GM21723 (cell line): ENCODE measurements at regions not wholly inside any gene's neighbourhood (a gene's known extent, or its start where the extent isn't known, plus 50 kb on each side); places are given as distances from the start of the nearest gene placed in this dataset.
"Not testable (repeated sequence)": the region's sequence is repeated elsewhere in the genome, so short reads cannot be mapped to it uniquely, and the experiment has no call there.

ENCODE experiments used
- ATAC-seq: cut with Tn5 transposase; IDR thresholded peaks from one replicate; pipeline ENCODE4 v1.9.1; 2021; ENCODE audit warnings: mild to moderate bottlenecking, moderate library complexity; ENCODE audit not compliant: unreplicated experiment

DNA sequence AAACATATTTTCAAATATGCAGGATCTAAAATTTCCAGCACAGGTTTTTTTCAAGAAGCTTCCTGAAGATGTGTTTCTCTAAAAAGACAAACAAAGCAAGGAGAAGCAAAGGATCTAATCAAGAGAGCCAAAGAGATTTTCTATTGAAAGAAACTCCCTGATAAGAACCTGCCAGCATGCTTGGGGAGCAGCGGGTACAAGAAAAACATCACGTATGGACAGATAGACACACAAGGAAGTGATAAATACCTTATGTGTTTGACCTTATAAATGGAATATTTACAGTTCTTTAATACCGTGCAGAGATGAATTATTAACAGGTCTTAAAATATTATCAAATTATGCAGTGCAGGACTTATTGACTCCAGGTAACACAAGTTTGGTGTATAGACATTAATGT, 562.1 kb downstream of the DACH1 start:
- ATAC-seq, result no peak

DNA sequence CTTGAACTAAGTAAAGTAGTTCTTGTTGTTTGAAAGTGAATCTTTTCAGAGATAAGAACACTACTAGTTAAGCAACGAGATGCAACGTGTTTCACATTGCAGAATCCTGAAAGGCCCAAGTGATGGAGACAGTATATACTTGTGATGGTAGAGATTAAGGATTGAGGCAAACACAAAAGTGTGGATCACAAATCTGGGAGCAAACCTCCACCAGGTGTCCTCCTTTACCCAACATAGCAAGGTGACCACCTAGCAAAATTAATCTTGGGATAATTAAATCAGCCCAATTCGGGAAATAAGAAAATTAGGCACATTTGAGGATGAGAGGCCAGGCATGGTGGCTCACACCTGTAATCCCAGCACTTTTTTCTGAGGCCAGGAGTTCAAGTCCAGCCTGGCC, 563.9 kb downstream of the DACH1 start:
- no peak for ATAC-seq

DNA sequence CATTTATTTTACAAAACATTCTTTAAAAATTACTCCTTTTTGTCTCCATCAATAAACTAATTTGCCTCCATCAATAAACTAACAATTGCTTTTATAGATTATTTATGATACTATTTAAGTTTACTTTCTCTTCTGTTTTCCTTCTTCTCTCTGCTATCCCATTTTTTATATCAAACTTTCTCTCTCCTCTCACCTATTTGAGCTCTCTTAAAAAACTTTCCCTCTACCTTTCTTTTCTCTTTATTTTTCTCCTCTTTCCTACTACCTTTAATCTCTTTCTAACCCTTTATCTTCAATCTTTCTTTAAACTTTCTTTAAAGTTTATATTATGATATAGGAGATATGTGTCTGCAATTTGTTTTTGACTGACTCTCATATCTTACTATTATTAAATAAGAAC, 566.4 kb downstream of the DACH1 start:
- ATAC-seq, result no peak

DNA sequence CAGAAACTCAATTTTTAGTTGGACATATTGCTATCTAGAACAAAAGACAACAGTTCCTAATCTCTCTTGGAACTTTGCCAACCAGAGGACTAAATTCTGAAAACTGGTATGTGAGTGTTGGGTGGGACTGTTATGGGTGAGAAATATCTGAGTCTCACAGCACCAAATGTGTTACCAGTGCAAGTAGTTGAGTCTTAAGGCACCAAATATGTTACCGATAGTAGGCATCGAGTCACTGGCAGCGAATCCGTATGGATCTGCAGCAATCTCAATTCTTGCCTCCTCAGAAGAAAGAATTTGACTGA, 575.2 kb downstream of the DACH1 start:
- ATAC-seq, result peak; percentile 6

DNA sequence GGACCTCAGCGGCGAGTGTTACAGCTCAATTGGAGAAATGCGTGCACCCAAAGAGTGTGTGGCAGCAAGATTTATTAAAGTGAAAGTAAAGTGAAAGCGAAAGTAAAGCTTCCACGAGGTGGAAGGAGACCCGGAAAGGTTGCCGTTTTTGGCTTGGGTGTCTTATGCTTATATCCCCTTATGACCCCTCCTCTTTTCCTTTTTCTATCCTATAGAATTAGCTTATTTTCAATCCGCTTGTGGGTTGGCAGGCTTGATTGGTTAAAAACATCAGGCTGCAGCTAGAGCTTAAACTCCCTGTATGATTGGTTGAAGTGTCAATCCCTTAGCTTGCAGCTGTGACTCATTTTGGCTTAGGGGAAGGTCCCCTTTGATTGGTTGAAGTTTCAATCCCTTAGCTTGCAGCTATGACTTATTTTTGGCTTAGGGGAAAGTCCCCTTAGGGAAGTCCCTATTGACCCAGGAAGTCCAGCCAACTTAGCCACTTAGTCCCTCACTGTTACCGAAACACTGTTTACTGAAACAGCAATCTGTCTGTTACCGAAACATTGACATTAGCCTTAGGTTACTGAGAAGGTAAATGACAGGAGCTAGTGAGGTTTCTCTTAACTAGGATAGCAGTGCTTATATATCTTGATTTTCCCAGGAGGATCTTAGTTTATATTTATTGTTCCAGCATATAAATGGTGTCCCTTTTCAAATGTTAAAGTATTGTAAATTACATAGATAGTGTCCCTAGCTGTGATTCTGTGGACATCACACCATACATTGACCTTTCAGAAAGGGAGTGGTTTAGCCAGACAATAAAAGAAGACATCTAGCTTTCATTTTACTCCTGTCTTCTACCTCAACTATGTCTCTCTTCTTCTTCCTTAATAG, 575.8 kb downstream of the DACH1 start:
- ATAC-seq, result peak; percentile 83

DNA sequence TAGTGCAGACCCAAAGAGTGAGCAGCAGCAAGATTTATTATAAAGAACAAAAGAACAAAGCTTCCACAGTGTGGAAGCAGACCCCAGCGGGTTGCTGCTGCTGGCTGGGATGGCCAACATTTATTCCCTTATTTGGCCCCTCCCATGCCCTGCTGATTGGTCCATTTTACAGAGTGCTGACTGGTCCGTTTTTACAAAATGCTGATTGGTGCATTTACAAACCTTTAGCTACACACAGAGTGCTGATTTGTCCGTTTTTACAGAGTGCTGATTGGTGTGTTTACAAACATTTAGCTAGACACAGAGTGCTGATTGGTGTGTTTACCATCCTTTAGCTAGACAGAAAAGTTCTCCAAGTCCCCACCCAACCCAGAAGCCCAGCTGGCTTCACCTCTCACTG, 577.0 kb downstream of the DACH1 start:
- ATAC-seq, result not testable (repeated sequence)

DNA sequence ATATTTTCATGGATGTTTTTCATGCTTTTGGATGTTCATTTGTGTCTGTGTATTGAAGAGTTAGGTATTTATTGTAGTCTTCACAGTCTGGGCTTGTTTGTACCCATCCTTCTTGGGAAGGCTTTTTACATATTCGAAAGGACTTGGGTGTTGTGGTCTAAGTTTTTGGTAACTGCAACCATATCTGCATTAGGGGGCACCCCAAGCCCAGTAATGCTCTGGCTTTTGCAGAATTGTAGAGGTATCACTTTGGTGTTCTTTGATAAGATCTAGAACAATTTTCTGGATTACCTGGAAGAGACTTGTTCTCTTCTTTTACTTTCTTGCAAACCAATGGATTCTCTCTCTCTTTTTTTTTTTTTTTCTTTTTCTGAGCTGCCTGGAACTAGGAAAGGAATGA, 581.3 kb downstream of the DACH1 start:
- no peak for ATAC-seq

DNA sequence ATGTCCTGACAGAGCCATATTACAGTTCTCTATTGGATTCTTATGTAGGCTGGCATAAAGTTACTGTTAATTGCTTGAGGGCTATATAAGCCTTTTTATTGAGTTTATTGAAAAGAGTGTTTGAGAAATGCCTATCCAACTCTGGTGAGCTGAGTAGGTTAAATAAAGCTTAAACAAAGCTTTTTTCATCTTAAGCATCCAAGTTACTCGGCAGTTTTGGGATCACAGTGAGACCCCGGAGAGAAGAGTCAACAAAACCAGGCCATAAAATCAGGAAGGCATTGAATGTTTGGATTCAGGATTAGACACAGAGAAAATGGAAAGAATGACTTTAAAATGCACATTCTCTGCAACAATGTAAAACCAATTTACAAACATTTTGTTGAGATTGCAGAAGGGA, 588.5 kb downstream of the DACH1 start:
- no peak for ATAC-seq

DNA sequence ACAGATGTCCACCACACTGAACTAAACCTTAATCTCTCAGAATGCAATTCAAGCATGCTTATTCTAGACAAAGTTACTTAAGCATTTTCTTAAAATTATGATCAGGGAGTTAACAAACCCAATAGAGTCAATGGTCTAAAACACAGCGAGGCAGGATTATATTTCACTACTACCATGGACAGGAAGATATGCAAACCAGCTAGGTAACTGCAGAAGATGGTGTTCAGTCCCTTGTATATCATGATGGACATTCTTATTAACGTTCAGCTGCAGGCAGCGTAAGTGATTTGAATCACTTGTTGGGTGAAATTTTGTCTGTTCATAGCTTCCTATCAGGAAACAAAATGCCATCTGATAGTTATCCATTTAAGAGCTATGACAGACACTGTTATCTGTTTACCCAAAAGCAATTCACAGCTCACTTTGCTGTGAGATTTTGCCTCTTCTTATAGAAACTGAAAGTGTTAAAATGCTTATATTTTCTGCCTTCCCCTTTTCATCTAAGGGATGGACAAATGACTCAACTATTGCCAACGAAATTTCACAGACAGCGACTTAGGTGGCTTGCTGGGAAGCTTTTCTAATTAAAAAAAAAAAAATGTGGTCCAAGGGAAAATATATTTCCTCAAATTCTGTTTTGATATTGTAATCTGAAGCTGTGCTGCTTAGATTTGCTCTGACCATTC, 591.9 kb downstream of the DACH1 start:
- peak; percentile 83 for ATAC-seq

DNA sequence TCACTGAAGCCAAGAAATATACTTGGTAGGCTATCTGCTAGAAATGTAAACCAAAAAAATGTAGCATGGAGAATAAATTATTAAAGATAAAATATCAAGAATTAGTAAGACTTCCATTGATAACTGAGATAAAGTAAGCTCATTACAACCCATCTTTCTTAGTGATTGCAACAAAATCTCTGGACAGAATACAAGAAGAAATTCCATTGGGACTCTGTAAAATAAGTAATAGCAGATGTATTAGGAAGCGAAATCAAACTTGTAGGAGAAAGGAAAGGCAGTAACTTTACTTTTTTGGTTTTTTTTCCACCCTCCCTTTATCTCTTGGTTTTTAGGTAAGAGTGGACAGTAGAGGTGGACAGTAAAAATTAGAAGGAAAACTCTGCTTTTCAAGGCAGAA, 605.7 kb downstream of the DACH1 start:
- ATAC-seq, result no peak

DNA sequence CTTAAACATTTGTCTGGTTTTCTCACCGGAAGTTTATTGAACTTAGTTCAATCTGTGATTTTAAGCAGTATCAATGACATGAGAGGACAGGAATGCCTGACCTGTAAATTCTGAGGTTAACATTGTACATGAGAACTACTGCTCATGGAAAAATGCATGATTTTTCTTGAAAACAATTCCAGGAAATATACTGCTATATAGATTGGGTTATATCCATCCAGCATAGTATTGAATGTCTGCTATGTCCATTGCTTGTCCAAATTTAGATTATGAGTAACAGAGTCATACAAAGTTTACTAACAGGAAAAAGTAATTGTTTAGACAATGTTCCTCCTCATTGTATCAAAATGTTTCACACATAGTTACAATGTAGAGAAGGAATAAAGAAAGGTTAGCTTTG, 606.8 kb downstream of the DACH1 start:
- no peak for ATAC-seq

DNA sequence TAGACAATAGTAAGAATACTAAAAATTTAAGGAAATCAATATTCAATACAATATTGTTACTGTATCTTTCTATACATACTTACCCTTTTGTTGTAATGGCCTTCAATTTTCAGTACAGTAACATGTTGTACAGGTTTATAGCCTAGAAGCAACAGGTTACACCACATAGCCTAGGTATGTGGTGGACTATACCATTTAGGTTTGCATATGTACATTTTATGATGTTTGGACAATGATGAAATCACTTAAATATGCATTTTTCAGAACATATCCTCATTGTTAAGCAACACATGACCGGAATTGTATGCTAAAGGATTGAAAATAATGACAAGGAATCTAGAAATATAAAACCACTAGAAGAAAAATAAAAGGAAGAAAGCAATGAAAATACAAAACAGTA, 611.4 kb downstream of the DACH1 start:
- no peak for ATAC-seq

DNA sequence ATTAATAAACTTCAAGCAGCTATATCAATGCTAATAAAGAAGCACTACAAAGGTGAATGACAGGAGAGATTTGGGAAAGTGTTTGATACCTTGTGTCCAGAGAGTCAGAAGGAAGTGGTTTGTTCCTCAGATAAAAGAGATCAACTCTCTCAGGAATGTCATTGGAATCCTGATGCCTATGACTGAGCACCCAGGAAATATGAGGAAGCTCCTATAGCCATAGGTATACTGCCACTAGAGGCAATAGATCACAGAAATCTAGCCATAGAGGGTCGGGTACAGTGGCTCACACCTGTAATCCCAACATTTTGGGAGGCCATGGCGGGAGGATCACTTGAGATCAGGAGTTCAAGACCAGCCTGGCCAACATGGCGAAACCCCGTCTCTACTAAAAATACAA, 612.6 kb downstream of the DACH1 start:
- no peak for ATAC-seq

DNA sequence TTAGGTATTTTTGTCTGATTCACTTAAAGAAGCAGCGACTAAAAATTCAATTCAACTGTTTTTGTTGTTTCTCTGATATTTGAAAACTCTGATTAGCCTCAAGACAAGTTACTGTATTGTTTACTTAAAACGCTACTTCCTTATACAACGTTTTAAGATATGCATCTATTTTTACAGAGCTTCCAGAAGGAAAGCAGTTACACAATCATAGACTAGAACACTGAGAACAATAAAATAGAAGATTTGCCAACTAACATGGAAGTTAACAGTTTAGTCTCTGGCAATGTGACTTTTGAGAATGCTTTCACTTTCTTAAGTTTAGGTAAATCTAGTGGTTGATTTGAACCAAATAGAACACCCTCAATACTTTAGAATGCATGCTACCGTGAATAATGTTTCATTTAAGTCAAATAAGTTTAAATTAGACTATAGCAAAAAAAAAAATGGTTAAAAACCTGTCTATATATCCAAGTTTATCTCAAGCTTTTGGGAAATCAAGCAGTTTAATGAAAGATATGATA, 614.8 kb downstream of the DACH1 start:
- no peak for ATAC-seq

DNA sequence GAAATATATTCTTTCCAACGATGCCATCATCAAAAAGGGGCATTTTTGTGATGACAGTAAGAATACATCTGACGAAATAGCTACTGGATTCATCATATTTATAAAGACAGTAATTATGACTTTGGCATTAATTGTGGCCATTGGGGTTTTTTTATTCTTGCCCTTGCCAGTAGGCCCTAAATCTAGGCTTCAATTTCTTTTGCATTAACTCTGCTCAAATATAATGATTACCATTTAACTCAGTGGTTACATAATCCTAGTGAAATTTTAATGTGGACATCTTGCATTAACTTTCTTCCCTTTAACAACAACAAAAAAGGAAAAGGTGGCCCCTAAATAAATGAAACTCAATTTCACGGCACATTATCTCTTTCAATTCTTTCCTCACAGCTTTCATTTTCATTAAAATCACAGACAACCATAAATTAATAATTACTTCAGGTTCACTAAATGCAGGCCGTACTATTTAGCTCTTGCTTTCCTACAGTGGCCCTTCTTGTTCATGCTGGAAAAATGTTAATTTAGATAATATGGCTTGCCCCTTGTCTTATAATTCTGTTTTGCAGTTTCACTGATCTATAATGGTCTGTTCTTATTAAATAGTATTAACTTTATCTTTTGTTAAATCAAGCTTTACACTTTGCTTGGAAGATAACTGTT, 615.6 kb downstream of the DACH1 start:
- ATAC-seq, result no peak

DNA sequence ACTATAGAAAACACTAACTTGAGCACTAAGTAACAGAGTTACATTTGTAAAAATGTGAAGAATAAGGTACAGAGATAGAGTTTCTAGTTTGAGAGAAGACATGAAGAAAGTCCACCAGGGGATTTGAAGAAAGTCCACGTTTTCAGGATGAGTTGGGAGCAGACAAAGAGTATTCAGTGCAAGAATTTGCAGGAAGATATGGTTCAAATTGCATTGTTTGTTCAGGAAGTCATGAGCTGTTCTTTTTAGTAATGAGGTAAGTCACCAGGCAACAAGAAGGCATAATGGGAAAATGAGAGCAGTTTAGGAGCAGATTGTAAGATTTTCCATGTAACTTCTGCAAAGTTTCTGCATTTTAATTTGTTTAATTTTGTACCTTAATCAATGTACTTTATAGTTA, 618.0 kb downstream of the DACH1 start:
- ATAC-seq, result no peak

DNA sequence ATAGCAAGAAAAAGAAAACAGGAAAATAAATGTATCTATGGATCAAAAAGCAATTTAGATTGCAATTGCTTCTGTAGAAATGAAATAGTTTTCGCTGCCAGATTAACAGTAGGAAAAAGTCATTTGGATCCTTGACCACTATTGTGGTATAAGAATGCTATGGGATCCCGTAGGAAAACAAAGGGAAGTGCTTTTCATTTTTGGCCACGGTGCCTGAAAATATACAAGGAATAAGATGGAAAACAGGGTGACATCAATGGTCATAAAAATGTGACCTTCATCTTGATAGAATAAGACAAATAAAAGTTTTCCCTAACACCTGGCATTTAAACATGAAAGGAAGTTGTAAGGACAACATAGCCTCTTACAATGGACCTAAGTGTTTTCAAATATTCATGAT, 622.8 kb downstream of the DACH1 start:
- ATAC-seq, result no peak

DNA sequence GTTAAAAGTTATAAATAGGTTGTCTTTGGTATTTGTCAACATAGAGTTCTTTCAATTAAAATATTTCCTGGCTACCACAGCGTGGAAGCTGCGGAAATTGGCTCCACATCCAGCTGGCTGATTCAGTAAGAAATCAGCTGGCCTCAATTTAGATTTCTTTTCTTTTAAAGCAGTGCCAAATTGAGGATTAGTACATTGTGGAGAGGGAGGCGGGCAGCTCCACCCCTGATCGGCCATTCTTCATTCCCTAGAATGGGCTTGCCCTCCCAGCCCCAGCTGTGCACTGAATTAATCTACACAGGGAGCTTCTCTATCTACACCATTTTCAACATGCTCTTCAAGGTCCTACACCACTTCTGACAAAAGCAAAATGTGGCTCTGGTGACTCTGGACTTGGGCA, 624.8 kb downstream of the DACH1 start:
- ATAC-seq, result no peak

DNA sequence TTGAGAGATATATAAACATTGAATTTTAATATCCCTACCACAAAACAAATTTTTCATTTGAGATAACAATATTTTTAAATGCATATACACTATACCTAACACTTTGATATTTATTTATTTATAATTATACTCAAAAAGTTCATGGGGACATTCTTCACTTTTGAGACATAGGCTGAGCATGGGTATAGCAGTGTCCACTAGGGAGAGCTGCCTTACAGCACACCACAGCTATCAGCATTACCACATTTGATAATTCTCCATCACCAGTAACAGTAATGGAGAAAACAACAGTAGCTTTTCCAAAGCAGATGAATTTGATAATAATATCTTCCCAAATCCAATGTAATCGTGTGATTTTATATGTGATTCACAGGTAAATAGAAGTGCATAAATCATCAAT, 626.1 kb downstream of the DACH1 start:
- no peak for ATAC-seq

DNA sequence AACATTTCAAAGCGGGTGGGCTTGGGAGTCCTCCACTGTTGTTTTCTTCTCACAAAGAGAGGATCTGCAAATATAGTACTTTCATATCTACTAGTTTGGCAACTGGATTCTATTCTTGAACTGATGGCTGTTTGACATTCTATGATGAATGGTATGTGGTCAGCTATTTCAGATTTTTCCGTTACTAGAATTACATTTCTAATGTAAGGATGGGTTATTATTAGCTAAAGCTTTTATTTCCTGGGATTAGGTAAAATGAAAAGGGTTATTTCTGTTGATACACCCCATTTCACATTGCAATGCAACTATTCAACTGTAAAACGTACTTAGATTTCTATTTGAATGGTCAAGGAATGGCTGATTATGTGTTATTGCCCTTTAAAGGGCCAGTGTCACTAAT, 629.7 kb downstream of the DACH1 start:
- ATAC-seq, result no peak

DNA sequence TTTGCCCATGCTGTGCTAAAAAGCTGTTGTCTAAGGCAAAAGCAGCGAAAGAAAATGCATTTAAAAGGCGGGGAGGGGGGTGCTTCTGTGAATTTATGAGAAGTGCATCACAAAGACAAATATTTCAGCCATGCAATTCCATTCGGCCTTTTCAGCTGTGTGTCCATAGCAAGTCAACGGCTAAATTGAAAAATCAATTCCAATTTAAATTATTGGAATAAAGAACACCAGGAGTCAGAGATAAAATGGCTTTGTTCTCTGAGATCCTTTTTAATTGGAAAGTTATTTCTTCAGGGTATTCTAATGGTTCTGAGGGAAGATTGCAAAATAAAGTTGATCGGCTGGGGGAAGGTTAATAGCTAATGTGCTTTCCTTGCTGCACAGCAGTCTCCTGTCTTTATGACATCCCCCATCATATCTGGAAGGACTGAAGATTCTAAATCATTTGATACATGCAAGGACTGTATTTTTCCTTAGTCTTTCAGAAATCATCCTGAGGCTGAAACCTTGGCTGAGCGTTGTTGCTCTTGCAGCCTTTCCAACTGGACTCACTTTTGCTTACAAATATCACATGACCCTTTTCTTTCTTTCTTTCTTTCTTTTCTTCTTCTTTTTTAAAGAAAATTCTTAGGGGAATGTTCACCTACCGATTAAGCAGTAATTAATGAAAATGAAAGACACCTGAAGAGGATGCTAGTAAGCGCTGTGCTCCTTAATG, 647.1 kb downstream of the DACH1 start:
- ATAC-seq, result no peak
